ENCODE measurements at regions not wholly inside any gene's neighbourhood (a gene's known extent, or its start where the extent isn't known, plus 50 kb on each side); places are given as distances from the start of the nearest gene placed in this dataset.

DNA sequence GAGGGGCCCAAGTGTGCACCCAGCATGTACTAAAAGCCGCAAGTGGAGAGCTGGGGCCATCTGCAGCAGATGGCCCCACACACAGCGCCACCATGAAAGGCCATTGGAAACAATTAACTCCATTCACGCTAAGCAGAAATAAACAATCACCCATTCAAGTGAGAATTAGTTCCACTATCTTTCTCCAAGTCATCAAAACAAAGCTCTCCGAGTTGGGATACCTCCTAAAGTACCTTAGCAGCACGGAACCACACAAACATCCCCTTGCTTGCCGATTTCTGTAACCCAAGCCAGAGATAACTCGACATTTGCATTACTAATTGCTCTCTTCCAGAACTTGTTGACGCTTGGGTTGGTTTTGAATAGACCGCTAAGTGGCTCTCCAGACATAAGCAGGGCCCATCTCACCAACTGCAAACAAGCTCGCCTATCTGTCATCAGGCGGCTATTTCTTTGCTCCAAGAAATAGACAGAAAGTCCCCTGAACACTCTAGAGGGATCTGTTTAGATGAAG is 840.6 kb upstream of the SALL3 start:
- TF ChIP-seq POLR2A (IDR thresholded peaks at IDR 0.05; ENCODE audit: low read length) (no peak), GATA1 (IDR thresholded peaks at IDR 0.05; ENCODE audit: low read depth, low read length) (no peak)
- DNase-seq = no peak

DNA sequence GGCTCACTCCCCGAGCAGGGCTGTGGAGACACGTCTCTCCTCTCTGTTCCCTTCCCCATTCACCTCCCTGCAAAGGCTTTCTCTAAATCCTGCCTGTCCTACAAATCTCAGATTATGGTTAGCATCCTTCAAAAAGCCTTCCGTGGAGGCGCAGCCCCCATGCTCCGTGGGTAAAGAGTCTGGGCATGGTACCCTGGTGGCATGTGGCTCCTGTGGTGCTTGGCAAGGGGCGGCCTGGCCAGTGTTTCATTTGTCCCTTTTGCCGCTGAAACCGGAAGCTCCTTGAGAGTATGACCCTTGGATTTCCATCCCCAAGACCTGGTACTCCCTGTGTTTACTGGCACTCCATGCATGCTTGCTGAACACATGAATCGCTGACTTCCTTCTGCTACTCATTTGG is 839.3 kb upstream of the SALL3 start:
- no peak for DNase-seq
- no peak for TF ChIP-seq POLR2A (IDR thresholded peaks at IDR 0.05; ENCODE audit: low read length)
- TF ChIP-seq GATA1 (IDR thresholded peaks at IDR 0.05; ENCODE audit: low read depth, low read length) = no peak

- no peak for DNase-seq
- TF ChIP-seq POLR2A (IDR thresholded peaks at IDR 0.05; ENCODE audit: low read length) = no peak
These were observed 834.9 kb upstream of the SALL3 start for GRCh38 chr18:78144669-78145068.

GRCh38 chr18:78145096-78145495 is 834.5 kb upstream of the SALL3 start:
- TF ChIP-seq POLR2A (IDR thresholded peaks at IDR 0.05; ENCODE audit: low read length) (no peak), GATA1 (IDR thresholded peaks at IDR 0.05; ENCODE audit: low read depth, low read length) (no peak)
- DNase-seq = no peak

GRCh38 chr18:78146136-78147085 is 833.2 kb upstream of the SALL3 start:
- TF ChIP-seq POLR2A (IDR thresholded peaks at IDR 0.05; ENCODE audit: low read length) = no peak
- TF ChIP-seq GATA1 (IDR thresholded peaks at IDR 0.05; ENCODE audit: low read depth, low read length) = no peak
- DNase-seq = no peak

DNA sequence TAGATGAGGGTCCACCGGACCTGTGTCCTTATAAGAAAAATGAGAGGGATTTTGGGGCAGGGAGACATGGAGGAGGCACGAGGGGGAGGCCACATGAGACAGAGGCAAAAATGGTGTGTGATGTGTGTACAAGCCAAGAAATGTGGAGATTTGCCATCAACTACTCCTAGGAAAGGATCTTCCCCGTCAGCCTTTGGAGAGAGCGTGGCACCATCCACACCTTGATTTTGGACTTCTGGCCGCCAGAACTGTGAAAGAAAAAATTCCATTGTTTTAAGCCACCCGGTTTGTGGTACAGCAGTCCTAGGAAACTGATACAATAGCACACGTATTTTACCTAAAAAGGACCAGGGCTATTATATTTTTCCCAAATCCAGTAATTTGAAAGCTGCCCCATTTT is 829.0 kb upstream of the SALL3 start:
- TF ChIP-seq GATA1 (IDR thresholded peaks at IDR 0.05; ENCODE audit: low read depth, low read length) = no peak
- no peak for DNase-seq

GRCh38 chr18:78151234-78151633 is 828.4 kb upstream of the SALL3 start:
- TF ChIP-seq POLR2A (IDR thresholded peaks at IDR 0.05; ENCODE audit: low read length) (no peak), GATA1 (IDR thresholded peaks at IDR 0.05; ENCODE audit: low read depth, low read length) (no peak)
- DNase-seq = no peak

GRCh38 chr18:78151948-78152725 is 827.5 kb upstream of the SALL3 start:
- no peak for DNase-seq
- TF ChIP-seq POLR2A (IDR thresholded peaks at IDR 0.05; ENCODE audit: low read length) = no peak
- no peak for TF ChIP-seq GATA1 (IDR thresholded peaks at IDR 0.05; ENCODE audit: low read depth, low read length)

DNA sequence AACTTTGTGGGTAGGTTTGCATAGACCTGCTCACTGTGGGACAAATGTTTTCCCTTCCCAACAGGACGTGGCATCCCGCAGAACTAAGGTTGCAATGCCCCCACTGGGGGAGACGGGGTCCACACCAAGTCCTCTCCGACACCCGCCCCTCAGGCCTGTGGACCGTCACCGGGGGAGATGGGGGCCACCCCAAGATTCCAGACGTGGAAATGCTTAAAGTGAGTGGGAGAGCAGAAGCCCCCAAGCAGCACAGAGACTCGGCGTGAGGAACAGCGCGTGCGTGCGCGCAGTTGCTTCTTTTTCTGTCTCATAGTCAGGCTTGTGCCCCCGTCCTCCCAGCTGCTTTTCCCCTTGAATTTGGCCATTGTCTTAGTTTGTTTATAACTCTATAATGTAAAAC is 826.3 kb upstream of the SALL3 start:
- TF ChIP-seq POLR2A (IDR thresholded peaks at IDR 0.05; ENCODE audit: low read length) = no peak
- TF ChIP-seq GATA1 (IDR thresholded peaks at IDR 0.05; ENCODE audit: low read depth, low read length) = no peak
- DNase-seq = no peak

DNA sequence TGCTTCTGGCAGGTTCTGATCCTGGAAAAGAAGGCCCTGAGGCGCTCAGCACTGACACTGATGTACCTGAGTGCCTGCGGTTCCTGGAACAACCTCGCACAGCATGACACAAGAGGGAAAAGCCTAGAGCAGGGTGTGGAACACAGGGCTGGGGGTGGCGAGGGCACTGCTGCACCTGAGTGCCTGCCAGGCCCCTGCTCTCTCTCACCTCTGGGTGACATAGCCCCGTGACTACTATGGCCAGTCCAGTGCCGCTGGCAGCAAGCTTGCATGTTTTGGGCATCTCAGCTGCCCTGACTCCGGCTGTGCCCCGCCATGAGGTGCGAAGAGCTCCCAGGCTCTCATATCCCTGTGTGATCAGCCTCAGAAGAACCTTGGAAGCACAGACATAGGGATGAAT is 825.2 kb upstream of the SALL3 start:
- no peak for DNase-seq
- no peak for TF ChIP-seq GATA1 (IDR thresholded peaks at IDR 0.05; ENCODE audit: low read depth, low read length)
- TF ChIP-seq POLR2A (IDR thresholded peaks at IDR 0.05; ENCODE audit: low read length) = no peak

GRCh38 chr18:78154853-78155252 is 824.8 kb upstream of the SALL3 start:
- TF ChIP-seq POLR2A (IDR thresholded peaks at IDR 0.05; ENCODE audit: low read length) (no peak), GATA1 (IDR thresholded peaks at IDR 0.05; ENCODE audit: low read depth, low read length) (no peak)
- no peak for DNase-seq

DNA sequence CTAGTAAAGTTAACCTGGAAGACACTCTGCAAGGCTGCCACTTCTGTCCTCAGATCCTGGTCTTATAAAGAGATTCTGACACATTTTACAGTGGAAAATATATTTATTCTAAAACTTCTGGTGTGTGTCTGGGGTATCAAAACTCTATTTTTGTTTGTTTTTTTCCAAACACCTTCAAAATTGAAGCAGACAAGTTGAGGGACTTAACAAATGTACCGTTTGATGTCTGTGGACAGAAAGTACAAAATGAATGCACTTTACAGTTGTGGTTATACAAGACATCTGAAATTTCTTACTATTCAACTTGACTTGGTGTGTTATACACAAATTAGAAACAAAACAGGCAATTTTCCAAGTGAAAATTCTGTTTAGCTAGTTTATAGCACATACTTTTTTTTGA is 823.2 kb upstream of the SALL3 start:
- no peak for DNase-seq
- TF ChIP-seq POLR2A (IDR thresholded peaks at IDR 0.05; ENCODE audit: low read length) (no peak), GATA1 (IDR thresholded peaks at IDR 0.05; ENCODE audit: low read depth, low read length) (no peak)

DNA sequence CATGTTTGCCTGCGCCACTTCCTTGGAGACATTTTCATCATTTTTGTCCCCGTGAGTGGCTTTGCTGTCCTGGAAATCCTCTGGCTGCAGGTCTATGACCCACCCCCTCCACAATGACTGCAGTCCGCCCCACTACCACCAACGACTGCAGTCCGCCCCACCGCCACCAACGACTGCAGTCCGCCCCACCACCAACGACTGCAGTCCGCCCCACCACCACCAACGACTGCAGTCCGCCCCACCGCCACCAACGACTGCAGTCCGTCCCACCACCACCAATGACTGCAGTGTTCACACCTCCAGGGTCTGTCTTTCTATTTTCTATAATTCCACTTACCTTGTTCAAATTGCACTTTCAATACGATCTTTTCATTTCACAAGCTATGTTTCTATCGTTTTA is 820.7 kb upstream of the SALL3 start:
- DNase-seq = no peak
- TF ChIP-seq POLR2A (IDR thresholded peaks at IDR 0.05; ENCODE audit: low read length) = no peak
- TF ChIP-seq GATA1 (IDR thresholded peaks at IDR 0.05; ENCODE audit: low read depth, low read length) = no peak

- TF ChIP-seq POLR2A (IDR thresholded peaks at IDR 0.05; ENCODE audit: low read length) = no peak
- no peak for TF ChIP-seq GATA1 (IDR thresholded peaks at IDR 0.05; ENCODE audit: low read depth, low read length)
- DNase-seq = no peak
These were observed 820.2 kb upstream of the SALL3 start for GRCh38 chr18:78159397-78159796.

Data from erythroblast (primary cell).